MM.1S (cell line): ENCODE measurements at regions not wholly inside any gene's neighbourhood (a gene's known extent, or its start where the extent isn't known, plus 50 kb on each side); places are given as distances from the start of the nearest gene placed in this dataset.

ENCODE experiments used
- CTCF ChIP-seq: fragments of 300-600 bp; sonication (generic); IDR thresholded peaks from 2 replicates; pipeline ENCODE4 v1.5.1; 2016; ENCODE audit warnings: antibody characterized with exemption, low read length, mixed read lengths
- EZH2 ChIP-seq: fragments of 300-600 bp; sonication (generic); optimal IDR thresholded peaks from 2 replicates; pipeline ENCODE3; 2017; ENCODE audit warnings: low read depth, mild to moderate bottlenecking, antibody characterized with exemption, low read length, mixed read lengths
- EZH2phosphoT487 ChIP-seq: fragments of 300-600 bp; sonication (generic); IDR thresholded peaks from 2 replicates; pipeline ENCODE4 v1.6.1; 2018; ENCODE audit warnings: antibody characterized with exemption, low read length

- no peak for TF ChIP-seq CTCF
- no peak for TF ChIP-seq EZH2
- TF ChIP-seq EZH2phosphoT487 = no peak
Measured at GRCh38 chr14:44404599-44404998, 102.5 kb downstream of the FSCB start.
